ENCODE measurements at regions not wholly inside any gene's neighbourhood (a gene's known extent, or its start where the extent isn't known, plus 50 kb on each side); places are given as distances from the start of the nearest gene placed in this dataset.

DNA sequence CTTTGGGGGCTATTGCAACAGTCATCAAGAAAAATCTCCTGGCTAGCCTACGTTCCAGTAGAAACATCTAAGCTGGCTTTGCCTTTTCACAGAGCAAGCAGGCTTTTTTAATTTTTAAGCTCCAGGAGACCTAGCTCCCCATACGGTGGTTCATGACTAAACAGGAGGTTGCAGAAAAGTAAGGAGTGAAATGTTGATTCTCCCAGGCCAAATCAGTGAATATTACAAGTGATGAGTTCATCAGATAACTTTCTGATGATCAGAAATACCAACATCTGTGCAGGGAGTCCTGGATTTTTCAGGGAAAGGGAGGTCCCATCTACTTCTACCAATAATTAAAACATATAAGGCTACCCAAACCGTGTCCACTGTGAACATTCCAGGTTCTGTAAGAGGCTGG is 477.3 kb upstream of the CELF2 start:
- Histone ChIP-seq H4K20me1 (ENCODE audit: control insufficient read depth, insufficient read depth) (no peaks in the 10 kb centered on the region), H3K4me2 (ENCODE audit: control insufficient read depth, insufficient read depth) (no peak overlapping the region), H3K36me3 (ENCODE audit: control insufficient read depth in 2 of 2, insufficient read depth in 2 of 2, low read length in 1 of 2) (no peaks in the 10 kb centered on the region), H3K27ac (ENCODE audit: control insufficient read depth, insufficient read depth) (no peak overlapping the region), H3K4me1 (ENCODE audit: control insufficient read depth, insufficient read depth, low read length) (no peaks in the 10 kb centered on the region), H3K79me2 (ENCODE audit: control insufficient read depth, insufficient read depth, low read length) (no peaks in the 10 kb centered on the region), H3K9ac (ENCODE audit: control insufficient read depth, insufficient read depth, low read length) (no peak overlapping the region), H3K9me3 (replicated peaks; ENCODE audit: control insufficient read depth, insufficient read depth, low read length) (no peaks in the 10 kb centered on the region), H3K27me3 (replicated peaks in 1 of 2; ENCODE audit: control insufficient read depth in 2 of 2, insufficient read depth in 2 of 2, low read length in 1 of 2) (no peaks in the 10 kb centered on the region), H3K4me3 (no peak overlapping the region), H2AFZ (ENCODE audit: control insufficient read depth, low read depth, low read length) (no peak overlapping the region)
- RAD21 ChIA-PET (ENCODE audit: unreplicated experiment): no interaction called here
- 0% methylated on average over 3 of the region's 3 CpGs for WGBS (ENCODE audit: insufficient coverage, insufficient replicate concordance, low lambda C conversion rate, missing lambda C conversion rate)
- DNase-seq (ENCODE audit: low read depth, low spot score) (no peak), FAIRE-seq (no peak), ATAC-seq (no peak)
- no peak for TF ChIP-seq RUNX3 (IDR thresholded peaks at IDR 0.05; ENCODE audit: low read length)
- TF ChIP-seq, protein P1, sequence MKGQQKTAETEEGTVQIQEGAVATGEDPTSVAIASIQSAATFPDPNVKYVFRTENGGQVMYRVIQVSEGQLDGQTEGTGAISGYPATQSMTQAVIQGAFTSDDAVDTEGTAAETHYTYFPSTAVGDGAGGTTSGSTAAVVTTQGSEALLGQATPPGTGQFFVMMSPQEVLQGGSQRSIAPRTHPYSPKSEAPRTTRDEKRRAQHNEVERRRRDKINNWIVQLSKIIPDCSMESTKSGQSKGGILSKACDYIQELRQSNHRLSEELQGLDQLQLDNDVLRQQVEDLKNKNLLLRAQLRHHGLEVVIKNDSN (IDR thresholded peaks at IDR 0.05; ENCODE audit: borderline replicate concordance, extremely low read length, insufficient read depth, low read depth, low read length): no peak
- TF ChIP-seq SRF (IDR thresholded peaks at IDR 0.05; ENCODE audit: low read depth in 2 of 2, low read length in 2 of 2): no peak
- TF ChIP-seq, protein P2, sequence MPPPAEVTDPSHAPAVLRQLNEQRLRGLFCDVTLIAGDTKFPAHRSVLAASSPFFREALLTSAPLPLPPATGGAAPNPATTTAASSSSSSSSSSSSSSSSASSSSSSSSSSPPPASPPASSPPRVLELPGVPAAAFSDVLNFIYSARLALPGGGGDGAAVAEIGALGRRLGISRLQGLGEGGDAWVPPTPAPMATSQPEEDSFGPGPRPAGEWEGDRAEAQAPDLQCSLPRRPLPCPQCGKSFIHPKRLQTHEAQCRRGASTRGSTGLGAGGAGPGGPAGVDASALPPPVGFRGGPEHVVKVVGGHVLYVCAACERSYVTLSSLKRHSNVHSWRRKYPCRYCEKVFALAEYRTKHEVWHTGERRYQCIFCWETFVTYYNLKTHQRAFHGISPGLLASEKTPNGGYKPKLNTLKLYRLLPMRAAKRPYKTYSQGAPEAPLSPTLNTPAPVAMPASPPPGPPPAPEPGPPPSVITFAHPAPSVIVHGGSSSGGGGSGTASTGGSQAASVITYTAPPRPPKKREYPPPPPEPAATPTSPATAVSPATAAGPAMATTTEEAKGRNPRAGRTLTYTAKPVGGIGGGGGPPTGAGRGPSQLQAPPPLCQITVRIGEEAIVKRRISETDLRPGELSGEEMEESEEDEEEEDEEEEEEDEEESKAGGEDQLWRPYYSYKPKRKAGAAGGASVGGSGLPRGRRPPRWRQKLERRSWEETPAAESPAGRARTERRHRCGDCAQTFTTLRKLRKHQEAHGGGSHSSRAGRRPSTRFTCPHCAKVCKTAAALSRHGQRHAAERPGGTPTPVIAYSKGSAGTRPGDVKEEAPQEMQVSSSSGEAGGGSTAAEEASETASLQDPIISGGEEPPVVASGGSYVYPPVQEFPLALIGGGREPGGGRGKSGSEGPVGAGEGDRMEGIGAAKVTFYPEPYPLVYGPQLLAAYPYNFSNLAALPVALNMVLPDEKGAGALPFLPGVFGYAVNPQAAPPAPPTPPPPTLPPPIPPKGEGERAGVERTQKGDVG (CRISPR knock-in tag; IDR thresholded peaks at IDR 0.05): no peak
- no peak for TF ChIP-seq EED (IDR thresholded peaks at IDR 0.05; ENCODE audit: low read depth)
- no peak for TF ChIP-seq HDAC6 (IDR thresholded peaks at IDR 0.05; ENCODE audit: unreplicated experiment)
- no peak for TF ChIP-seq SUPT20H (IDR thresholded peaks at IDR 0.05; ENCODE audit: borderline replicate concordance, control insufficient read depth, low read depth, low read length)
- no peak for TF ChIP-seq FOXM1 (IDR thresholded peaks at IDR 0.05; ENCODE audit: low read depth, low read length)
- no peak for TF ChIP-seq WRNIP1 (IDR thresholded peaks at IDR 0.05; ENCODE audit: borderline replicate concordance, low read depth, low read length)
- TF ChIP-seq MYC (IDR thresholded peaks at IDR 0.05; ENCODE audit: insufficient read depth, insufficient read length, insufficient replicate concordance, low read length, severe bottlenecking): no peak
- TF ChIP-seq, protein P3, sequence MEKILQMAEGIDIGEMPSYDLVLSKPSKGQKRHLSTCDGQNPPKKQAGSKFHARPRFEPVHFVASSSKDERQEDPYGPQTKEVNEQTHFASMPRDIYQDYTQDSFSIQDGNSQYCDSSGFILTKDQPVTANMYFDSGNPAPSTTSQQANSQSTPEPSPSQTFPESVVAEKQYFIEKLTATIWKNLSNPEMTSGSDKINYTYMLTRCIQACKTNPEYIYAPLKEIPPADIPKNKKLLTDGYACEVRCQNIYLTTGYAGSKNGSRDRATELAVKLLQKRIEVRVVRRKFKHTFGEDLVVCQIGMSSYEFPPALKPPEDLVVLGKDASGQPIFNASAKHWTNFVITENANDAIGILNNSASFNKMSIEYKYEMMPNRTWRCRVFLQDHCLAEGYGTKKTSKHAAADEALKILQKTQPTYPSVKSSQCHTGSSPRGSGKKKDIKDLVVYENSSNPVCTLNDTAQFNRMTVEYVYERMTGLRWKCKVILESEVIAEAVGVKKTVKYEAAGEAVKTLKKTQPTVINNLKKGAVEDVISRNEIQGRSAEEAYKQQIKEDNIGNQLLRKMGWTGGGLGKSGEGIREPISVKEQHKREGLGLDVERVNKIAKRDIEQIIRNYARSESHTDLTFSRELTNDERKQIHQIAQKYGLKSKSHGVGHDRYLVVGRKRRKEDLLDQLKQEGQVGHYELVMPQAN (conservative IDR thresholded peaks at IDR 0.05): no peak
- no peak for TF ChIP-seq STAT3 (IDR thresholded peaks at IDR 0.05; ENCODE audit: low read depth, low read length)
- no peak for TF ChIP-seq CBX3 (IDR thresholded peaks at IDR 0.05; ENCODE audit: borderline replicate concordance, low read depth)
- SMC1A ChIA-PET (ENCODE audit: uncharacterized antibody, unreplicated experiment): interaction anchor here (0.6 to 1.1 kb wide), 2 partner anchors 8 to 243 kb away, joined by 3 read pairs; no protein-coding TSS in a partner anchor
- intact Hi-C loops (cut with micrococcal nuclease; ENCODE audit: unreplicated experiment): no loop called here
- CTCF ChIA-PET: no interaction called here
- no TSS peak for BruUV-seq (replicated peaks)
- in situ Hi-C loops (cut with MboI): no loop called here
- POLR2A ChIA-PET: no interaction called here
